Suprapubic skin (tissue), 4 donors: ENCODE measurements at regions not wholly inside any gene's neighbourhood (a gene's known extent, or its start where the extent isn't known, plus 50 kb on each side); places are given as distances from the start of the nearest gene placed in this dataset.

Experiments used
- EP300 ChIP-seq: sonication (generic); formaldehyde crosslinking; IDR thresholded peaks from one replicate; pipeline ENCODE4 v1.6.1; 2017; ENCODE audit warnings: antibody characterized with exemption
- POLR2A ChIP-seq, 2 donors: fragments of 450-650 bp; IDR thresholded peaks; one replicate each; pipeline ENCODE4 v1.6.1; 2017; ENCODE audit warnings: antibody characterized with exemption in 2 of 2, mild to moderate bottlenecking in 2 of 2, moderate library complexity in 2 of 2
- POLR2AphosphoS5 ChIP-seq, 3 donors: sonication (generic); formaldehyde crosslinking; IDR thresholded peaks; one replicate each; pipeline ENCODE4 v1.6.1; 2017; ENCODE audit warnings: antibody characterized with exemption in 3 of 3
- TF ChIP-seq, protein P1 (sequence below), 2 donors: fragments of 200-600 bp in 1 of 2; fragments of 450-650 bp in 1 of 2; sonication (generic) in 1 of 2; IDR thresholded peaks; one replicate each; pipeline ENCODE4 v1.5.1; 2016 to 2019; ENCODE audit warnings: antibody characterized with exemption in 2 of 2, mild to moderate bottlenecking in 1 of 2, moderate library complexity in 1 of 2

- TF ChIP-seq POLR2A (IDR thresholded peaks at IDR 0.05) (no peak), POLR2AphosphoS5 (IDR thresholded peaks at IDR 0.05) (no peak), EP300 (no peak)
- TF ChIP-seq, protein P1, sequence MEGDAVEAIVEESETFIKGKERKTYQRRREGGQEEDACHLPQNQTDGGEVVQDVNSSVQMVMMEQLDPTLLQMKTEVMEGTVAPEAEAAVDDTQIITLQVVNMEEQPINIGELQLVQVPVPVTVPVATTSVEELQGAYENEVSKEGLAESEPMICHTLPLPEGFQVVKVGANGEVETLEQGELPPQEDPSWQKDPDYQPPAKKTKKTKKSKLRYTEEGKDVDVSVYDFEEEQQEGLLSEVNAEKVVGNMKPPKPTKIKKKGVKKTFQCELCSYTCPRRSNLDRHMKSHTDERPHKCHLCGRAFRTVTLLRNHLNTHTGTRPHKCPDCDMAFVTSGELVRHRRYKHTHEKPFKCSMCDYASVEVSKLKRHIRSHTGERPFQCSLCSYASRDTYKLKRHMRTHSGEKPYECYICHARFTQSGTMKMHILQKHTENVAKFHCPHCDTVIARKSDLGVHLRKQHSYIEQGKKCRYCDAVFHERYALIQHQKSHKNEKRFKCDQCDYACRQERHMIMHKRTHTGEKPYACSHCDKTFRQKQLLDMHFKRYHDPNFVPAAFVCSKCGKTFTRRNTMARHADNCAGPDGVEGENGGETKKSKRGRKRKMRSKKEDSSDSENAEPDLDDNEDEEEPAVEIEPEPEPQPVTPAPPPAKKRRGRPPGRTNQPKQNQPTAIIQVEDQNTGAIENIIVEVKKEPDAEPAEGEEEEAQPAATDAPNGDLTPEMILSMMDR (IDR thresholded peaks at IDR 0.05): no peak
Measured at GRCh38 chr2:22628221-22628620, 756.8 kb upstream of the KLHL29 start.
